MM.1S (cell line): ENCODE measurements at regions not wholly inside any gene's neighbourhood (a gene's known extent, or its start where the extent isn't known, plus 50 kb on each side); places are given as distances from the start of the nearest gene placed in this dataset.

ENCODE experiments used
- DNase-seq: peaks from one replicate; pipeline ENCODE4 v3.0.0-alpha.2; 2015
- H2AFZ ChIP-seq: fragments of 300-600 bp; sonication (generic); 2 replicates; pipeline ENCODE4 v1.6.0; 2016; ENCODE audit warnings: antibody characterized with exemption, low read length
- H3F3A ChIP-seq: fragments of 300-600 bp; sonication (generic); 2 replicates; pipeline ENCODE4 v1.6.1; 2016; ENCODE audit warnings: mild to moderate bottlenecking, antibody characterized with exemption, low read length, moderate library complexity, mixed read lengths; ENCODE audit not compliant: insufficient read depth
- H3K27ac ChIP-seq: fragments of 300-600 bp; sonication (generic); 2 replicates; pipeline ENCODE4 v1.5.1; 2016; ENCODE audit warnings: mild to moderate bottlenecking, low read length
- H3K27me3 ChIP-seq: fragments of 300-600 bp; sonication (generic); replicated peaks from 2 replicates; pipeline ENCODE4 v1.6.0; 2016; ENCODE audit warnings: low read length; ENCODE audit not compliant: insufficient read depth
- H3K36me3 ChIP-seq: fragments of 300-600 bp; sonication (generic); replicated peaks from 2 replicates; pipeline ENCODE4 v1.6.1; 2016; ENCODE audit warnings: mild to moderate bottlenecking, low read length, mixed read lengths; ENCODE audit not compliant: insufficient read depth
- H3K4me1 ChIP-seq: fragments of 300-600 bp; sonication (generic); 2 replicates; pipeline ENCODE4 v1.6.1; 2016; ENCODE audit warnings: low read length, mixed read lengths
- H3K4me2 ChIP-seq: fragments of 300-600 bp; sonication (generic); 2 replicates; pipeline ENCODE4 v1.6.0; 2016; ENCODE audit warnings: low read depth, low read length
- H3K4me3 ChIP-seq: fragments of 300-600 bp; sonication (generic); 2 replicates; pipeline ENCODE4 v1.5.1; 2016; ENCODE audit warnings: low read length, mixed read lengths
- H3K79me2 ChIP-seq: fragments of 300-600 bp; sonication (generic); 2 replicates; pipeline ENCODE4 v1.6.1; 2016; ENCODE audit warnings: mixed run types, low read length, mixed read lengths
- H3K9ac ChIP-seq: fragments of 300-600 bp; sonication (generic); 2 replicates; pipeline ENCODE4 v1.6.1; 2016; ENCODE audit warnings: low read length, mixed read lengths
- H3K9me2 ChIP-seq: fragments of 300-600 bp; sonication (generic); replicated peaks from 2 replicates; pipeline ENCODE4 v1.6.1; 2016; ENCODE audit warnings: mild to moderate bottlenecking, low read length, mixed read lengths; ENCODE audit not compliant: insufficient read depth
- H3K9me3 ChIP-seq: fragments of 300-600 bp; sonication (generic); replicated peaks from 2 replicates; pipeline ENCODE4 v1.6.1; 2016; ENCODE audit warnings: mild to moderate bottlenecking, low read length, mixed read lengths; ENCODE audit not compliant: insufficient read depth
- H4K20me1 ChIP-seq: fragments of 300-600 bp; sonication (generic); 2 replicates; pipeline ENCODE4 v1.6.1; 2016; ENCODE audit warnings: mild to moderate bottlenecking, low read length, moderate library complexity, mixed read lengths; ENCODE audit not compliant: insufficient read depth
- EZH2 ChIP-seq: fragments of 300-600 bp; sonication (generic); optimal IDR thresholded peaks from 2 replicates; pipeline ENCODE3; 2017; ENCODE audit warnings: low read depth, mild to moderate bottlenecking, antibody characterized with exemption, low read length, mixed read lengths
- EZH2phosphoT487 ChIP-seq: fragments of 300-600 bp; sonication (generic); IDR thresholded peaks from 2 replicates; pipeline ENCODE4 v1.6.1; 2018; ENCODE audit warnings: antibody characterized with exemption, low read length
- TF ChIP-seq, protein P1 (sequence below): fragments of 300-600 bp; sonication (generic); IDR thresholded peaks from 2 replicates; pipeline ENCODE4 v1.5.1; 2016; ENCODE audit warnings: antibody characterized with exemption, low read length, mixed read lengths

DNA sequence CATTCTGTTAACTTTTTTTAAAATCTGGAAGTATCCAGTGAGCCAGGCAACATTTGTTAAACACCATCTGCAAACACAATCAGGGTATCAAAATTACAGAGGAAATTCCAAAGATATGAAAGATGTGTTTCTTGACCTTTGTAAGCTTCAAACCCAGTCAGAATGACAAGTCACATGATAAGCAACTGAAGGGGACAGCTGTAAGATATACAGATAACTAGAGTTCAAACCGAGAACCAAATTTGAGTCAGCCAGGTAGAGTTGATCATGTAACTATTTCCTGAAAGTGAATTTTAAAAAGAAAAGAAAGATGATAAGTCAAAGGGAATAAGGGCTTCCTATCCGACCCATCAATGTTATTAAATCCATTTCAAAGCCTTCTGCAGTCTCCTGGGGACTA lies 196.2 kb downstream of the DEPDC1B start:
- Histone ChIP-seq H3K9me3 (no peaks in the 10 kb centered on the region), H3K9ac (no peak overlapping the region), H2AFZ (peak overlapping the region; percentile 21; the same call in 1 of the 2 replicates), H3K4me1 (peaks cover 31% of the 10 kb centered on the region), H3K27me3 (no peaks in the 10 kb centered on the region), H3K27ac (peak overlapping the region; percentile 68; the same call in 1 of the 2 replicates), H3K9me2 (no peaks in the 10 kb centered on the region), H3K79me2 (no peaks in the 10 kb centered on the region), H3K36me3 (no peaks in the 10 kb centered on the region), H3F3A (peaks cover 20% of the 10 kb centered on the region), H3K4me3 (peak overlapping the region; percentile 23; the same call in 1 of the 2 replicates), H4K20me1 (no peaks in the 10 kb centered on the region), H3K4me2 (peak overlapping the region; percentile 68)
- peak; percentile 52 for DNase-seq
- TF ChIP-seq, protein P1, sequence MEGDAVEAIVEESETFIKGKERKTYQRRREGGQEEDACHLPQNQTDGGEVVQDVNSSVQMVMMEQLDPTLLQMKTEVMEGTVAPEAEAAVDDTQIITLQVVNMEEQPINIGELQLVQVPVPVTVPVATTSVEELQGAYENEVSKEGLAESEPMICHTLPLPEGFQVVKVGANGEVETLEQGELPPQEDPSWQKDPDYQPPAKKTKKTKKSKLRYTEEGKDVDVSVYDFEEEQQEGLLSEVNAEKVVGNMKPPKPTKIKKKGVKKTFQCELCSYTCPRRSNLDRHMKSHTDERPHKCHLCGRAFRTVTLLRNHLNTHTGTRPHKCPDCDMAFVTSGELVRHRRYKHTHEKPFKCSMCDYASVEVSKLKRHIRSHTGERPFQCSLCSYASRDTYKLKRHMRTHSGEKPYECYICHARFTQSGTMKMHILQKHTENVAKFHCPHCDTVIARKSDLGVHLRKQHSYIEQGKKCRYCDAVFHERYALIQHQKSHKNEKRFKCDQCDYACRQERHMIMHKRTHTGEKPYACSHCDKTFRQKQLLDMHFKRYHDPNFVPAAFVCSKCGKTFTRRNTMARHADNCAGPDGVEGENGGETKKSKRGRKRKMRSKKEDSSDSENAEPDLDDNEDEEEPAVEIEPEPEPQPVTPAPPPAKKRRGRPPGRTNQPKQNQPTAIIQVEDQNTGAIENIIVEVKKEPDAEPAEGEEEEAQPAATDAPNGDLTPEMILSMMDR, result no peak
- TF ChIP-seq EZH2phosphoT487 (no peak), EZH2 (no peak)

- no peaks in the 10 kb centered on the region for H3F3A ChIP-seq
- DNase-seq, result no peak
- H2AFZ ChIP-seq, result no peak overlapping the region
- no peaks in the 10 kb centered on the region for H3K9me3 ChIP-seq
- H4K20me1 ChIP-seq, result no peaks in the 10 kb centered on the region
- H3K79me2 ChIP-seq, result no peaks in the 10 kb centered on the region
- peaks cover under 1% of the 10 kb centered on the region for H3K4me1 ChIP-seq
- no peak overlapping the region for H3K27ac ChIP-seq
- TF ChIP-seq, protein P1, result no peak
- no peak for TF ChIP-seq EZH2phosphoT487
- TF ChIP-seq EZH2, result no peak
- no peaks in the 10 kb centered on the region for H3K27me3 ChIP-seq
- no peak overlapping the region for H3K4me2 ChIP-seq
- H3K9me2 ChIP-seq, result no peaks in the 10 kb centered on the region
- H3K4me3 ChIP-seq, result no peak overlapping the region
- no peak overlapping the region for H3K9ac ChIP-seq
- no peaks in the 10 kb centered on the region for H3K36me3 ChIP-seq
Observed at GRCh38 chr5:60497706-60498500, 202.1 kb downstream of the DEPDC1B start.

- TF ChIP-seq, protein P1, result no peak
- TF ChIP-seq EZH2phosphoT487, result no peak
- TF ChIP-seq EZH2, result no peak
- DNase-seq, result no peak
- Histone ChIP-seq H3K4me1 (no peaks in the 10 kb centered on the region), H2AFZ (no peak overlapping the region), H4K20me1 (no peaks in the 10 kb centered on the region), H3K27ac (no peak overlapping the region), H3K9me2 (no peaks in the 10 kb centered on the region), H3K27me3 (no peaks in the 10 kb centered on the region), H3K4me2 (no peak overlapping the region), H3F3A (no peaks in the 10 kb centered on the region), H3K79me2 (no peaks in the 10 kb centered on the region), H3K4me3 (no peak overlapping the region), H3K9ac (no peak overlapping the region), H3K36me3 (no peaks in the 10 kb centered on the region), H3K9me3 (no peaks in the 10 kb centered on the region)
Observed at GRCh38 chr5:60495644-60496520, 204.1 kb downstream of the DEPDC1B start.
